Liver (tissue), 8 donors: ENCODE measurements at regions not wholly inside any gene's neighbourhood (a gene's known extent, or its start where the extent isn't known, plus 50 kb on each side); places are given as distances from the start of the nearest gene placed in this dataset.

Experiments
- DNase-seq: peaks from one replicate; pipeline ENCODE4 v3.0.0-alpha.2; 2017; ENCODE audit warnings: low spot score
- H3K27ac ChIP-seq, 2 donors: one replicate each; pipeline ENCODE4 v1.7.0; 2013; ENCODE audit warnings: inconsistent platforms in 2 of 2, low read length in 2 of 2, control low read depth in 1 of 2, low read depth in 1 of 2, mild to moderate bottlenecking in 1 of 2
- H3K27me3 ChIP-seq, 4 donors: one replicate each; pipeline versions ENCODE4 v1.6.1 to v1.7.0; 2013; ENCODE audit warnings: low read length in 3 of 4, inconsistent platforms in 1 of 4, mild to moderate bottlenecking in 1 of 4, moderate library complexity in 1 of 4; ENCODE audit not compliant: control insufficient read depth in 4 of 4, insufficient read depth in 4 of 4
- H3K36me3 ChIP-seq, 4 donors: one replicate each; pipeline versions ENCODE4 v1.6.1 to v1.7.0; 2013; ENCODE audit warnings: low read length in 3 of 4, mild to moderate bottlenecking in 3 of 4, low read depth in 1 of 4, moderate library complexity in 1 of 4; ENCODE audit not compliant: control insufficient read depth in 4 of 4, insufficient read depth in 3 of 4
- H3K4me1 ChIP-seq, 4 donors: one replicate each; pipeline versions ENCODE4 v1.6.1 to v1.7.0; 2013; ENCODE audit warnings: low read length in 3 of 4, mild to moderate bottlenecking in 3 of 4, moderate library complexity in 1 of 4; ENCODE audit not compliant: control insufficient read depth in 4 of 4, insufficient read depth in 4 of 4
- H3K4me3 ChIP-seq, 3 donors: one replicate each; pipeline versions ENCODE4 v1.6.1 to v1.7.0; 2013; ENCODE audit warnings: low read length in 3 of 3, control low read depth in 1 of 3, low read depth in 1 of 3, mild to moderate bottlenecking in 1 of 3
- H3K9ac ChIP-seq, 2 donors: one replicate each; pipeline ENCODE4 v1.7.0; 2013; ENCODE audit warnings: low read length in 2 of 2, mild to moderate bottlenecking in 2 of 2, moderate library complexity in 2 of 2, control low read depth in 1 of 2, low read depth in 1 of 2
- H3K9me3 ChIP-seq, 4 donors: one replicate each; pipeline versions ENCODE4 v1.6.1 to v1.7.0; 2013; ENCODE audit warnings: low read length in 3 of 4; ENCODE audit not compliant: control insufficient read depth in 4 of 4
- EGR1 ChIP-seq, 2 donors: IDR thresholded peaks; 2 replicates each; pipeline ENCODE4 v1.6.1; 2016 to 2018; ENCODE audit warnings: antibody characterized with exemption in 2 of 2, low read depth in 2 of 2
- FOXA1 ChIP-seq: IDR thresholded peaks from 2 replicates; pipeline ENCODE4 v1.6.1; 2016; ENCODE audit warnings: antibody characterized with exemption
- FOXA2 ChIP-seq: IDR thresholded peaks from 2 replicates; pipeline ENCODE4 v1.6.1; 2016; ENCODE audit warnings: antibody characterized with exemption
- GABPA ChIP-seq, 2 donors: IDR thresholded peaks in 1 of 2; conservative IDR thresholded peaks in 1 of 2; 2 replicates each; pipeline ENCODE4 v1.6.1; 2016; ENCODE audit warnings: antibody characterized with exemption in 2 of 2, mild to moderate bottlenecking in 1 of 2, moderate library complexity in 1 of 2
- HNF4A ChIP-seq, 2 donors: conservative IDR thresholded peaks; 2 replicates each; pipeline ENCODE4 v1.6.1; 2016; ENCODE audit warnings: antibody characterized with exemption in 2 of 2, mild to moderate bottlenecking in 2 of 2
- HNF4G ChIP-seq: IDR thresholded peaks from 2 replicates; pipeline ENCODE4 v1.6.1; 2016; ENCODE audit warnings: antibody characterized with exemption
- JUND ChIP-seq, 2 donors: IDR thresholded peaks; 2 replicates each; pipeline ENCODE4 v1.6.1; 2016; ENCODE audit warnings: antibody characterized with exemption in 2 of 2
- NR2F2 ChIP-seq: IDR thresholded peaks from 2 replicates; pipeline ENCODE4 v1.6.1; 2016; ENCODE audit warnings: antibody characterized with exemption
- RAD21 ChIP-seq, 2 donors: IDR thresholded peaks; 2 replicates each; pipeline ENCODE4 v1.6.1; 2016; ENCODE audit warnings: antibody characterized with exemption in 2 of 2, mild to moderate bottlenecking in 2 of 2
- RXRA ChIP-seq, 2 donors: IDR thresholded peaks; 2 replicates each; pipeline ENCODE4 v1.6.1; 2017 to 2018; ENCODE audit warnings: antibody characterized with exemption in 2 of 2, mild to moderate bottlenecking in 1 of 2
- SP1 ChIP-seq: IDR thresholded peaks from 2 replicates; pipeline ENCODE4 v1.6.1; 2018; ENCODE audit warnings: antibody characterized with exemption, mild to moderate bottlenecking
- TAF1 ChIP-seq: conservative IDR thresholded peaks from 2 replicates; pipeline ENCODE4 v1.6.1; 2016; ENCODE audit warnings: antibody characterized with exemption, mild to moderate bottlenecking
- YY1 ChIP-seq: IDR thresholded peaks from 2 replicates; pipeline ENCODE4 v1.6.1; 2016; ENCODE audit warnings: antibody characterized with exemption, mild to moderate bottlenecking
- WGBS: extraction: QIAGEN DNeasy Blood & Tissue Kit; methylation state at CpG from one replicate; pipeline ENCODE4 v1.1.7; 2013; 5-methylcytosine and 5-hydroxymethylcytosine counted together
- TF ChIP-seq, protein P1 (sequence below): IDR thresholded peaks from 2 replicates; pipeline ENCODE4 v1.6.1; 2016; ENCODE audit warnings: antibody characterized with exemption, mild to moderate bottlenecking
- TF ChIP-seq, protein P2 (sequence below): IDR thresholded peaks from 2 replicates; pipeline ENCODE4 v1.6.1; 2016; ENCODE audit warnings: antibody characterized with exemption
- TF ChIP-seq, protein P3 (sequence below): IDR thresholded peaks from 2 replicates; pipeline ENCODE4 v1.6.1; 2016; ENCODE audit warnings: antibody characterized with exemption
- TF ChIP-seq, protein P4 (sequence below): fragments of 150-350 bp; IDR thresholded peaks from 2 replicates; pipeline ENCODE4 v1.5.1; 2017; ENCODE audit warnings: improper control_type of control experiment, low read depth, low read length; ENCODE audit not compliant: missing input control
- TF ChIP-seq, protein P5 (sequence below): IDR thresholded peaks from 2 replicates; pipeline ENCODE4 v1.6.1; 2016; ENCODE audit warnings: antibody characterized with exemption
- donor health status: healthy.
- donor health status: healthy.
- donor health status: healthy.
- donor health status: healthy.
- donor health status: healthy.

DNA sequence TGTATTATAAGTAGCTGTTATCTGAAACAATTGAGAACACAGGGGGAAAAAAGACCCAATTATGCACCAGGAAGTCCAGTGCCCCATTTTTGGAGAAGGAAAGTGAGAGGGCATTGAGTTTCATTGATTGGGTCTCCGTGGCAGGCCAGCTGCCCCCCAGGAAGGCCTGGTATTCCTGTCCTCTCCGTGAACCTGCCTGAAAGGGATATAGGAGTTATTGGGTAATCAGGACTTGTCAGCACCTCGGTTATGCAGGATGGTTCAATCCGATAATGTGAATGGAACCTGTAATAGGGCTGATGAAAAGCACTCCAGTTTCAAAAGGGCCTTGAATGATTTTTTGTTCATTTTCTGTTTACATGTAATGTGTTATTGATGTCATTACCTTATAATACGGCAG, 122.0 kb upstream of the RARB start:
- no peaks in the 10 kb centered on the region for H3K4me1 ChIP-seq
- H3K9me3 ChIP-seq = no peaks in the 10 kb centered on the region
- H3K9ac ChIP-seq = no peak overlapping the region
- DNase-seq = no peak
- 55% methylated on average over 5 of the region's 5 CpGs for WGBS
- no peaks in the 10 kb centered on the region for H3K27me3 ChIP-seq
- H3K36me3 ChIP-seq = no peaks in the 10 kb centered on the region
- no peak overlapping the region for H3K4me3 ChIP-seq
- no peak overlapping the region for H3K27ac ChIP-seq
- TF ChIP-seq, protein P1, sequence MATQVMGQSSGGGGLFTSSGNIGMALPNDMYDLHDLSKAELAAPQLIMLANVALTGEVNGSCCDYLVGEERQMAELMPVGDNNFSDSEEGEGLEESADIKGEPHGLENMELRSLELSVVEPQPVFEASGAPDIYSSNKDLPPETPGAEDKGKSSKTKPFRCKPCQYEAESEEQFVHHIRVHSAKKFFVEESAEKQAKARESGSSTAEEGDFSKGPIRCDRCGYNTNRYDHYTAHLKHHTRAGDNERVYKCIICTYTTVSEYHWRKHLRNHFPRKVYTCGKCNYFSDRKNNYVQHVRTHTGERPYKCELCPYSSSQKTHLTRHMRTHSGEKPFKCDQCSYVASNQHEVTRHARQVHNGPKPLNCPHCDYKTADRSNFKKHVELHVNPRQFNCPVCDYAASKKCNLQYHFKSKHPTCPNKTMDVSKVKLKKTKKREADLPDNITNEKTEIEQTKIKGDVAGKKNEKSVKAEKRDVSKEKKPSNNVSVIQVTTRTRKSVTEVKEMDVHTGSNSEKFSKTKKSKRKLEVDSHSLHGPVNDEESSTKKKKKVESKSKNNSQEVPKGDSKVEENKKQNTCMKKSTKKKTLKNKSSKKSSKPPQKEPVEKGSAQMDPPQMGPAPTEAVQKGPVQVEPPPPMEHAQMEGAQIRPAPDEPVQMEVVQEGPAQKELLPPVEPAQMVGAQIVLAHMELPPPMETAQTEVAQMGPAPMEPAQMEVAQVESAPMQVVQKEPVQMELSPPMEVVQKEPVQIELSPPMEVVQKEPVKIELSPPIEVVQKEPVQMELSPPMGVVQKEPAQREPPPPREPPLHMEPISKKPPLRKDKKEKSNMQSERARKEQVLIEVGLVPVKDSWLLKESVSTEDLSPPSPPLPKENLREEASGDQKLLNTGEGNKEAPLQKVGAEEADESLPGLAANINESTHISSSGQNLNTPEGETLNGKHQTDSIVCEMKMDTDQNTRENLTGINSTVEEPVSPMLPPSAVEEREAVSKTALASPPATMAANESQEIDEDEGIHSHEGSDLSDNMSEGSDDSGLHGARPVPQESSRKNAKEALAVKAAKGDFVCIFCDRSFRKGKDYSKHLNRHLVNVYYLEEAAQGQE = no peak
- TF ChIP-seq FOXA2 = no peak
- TF ChIP-seq YY1 = no peak
- no peak for TF ChIP-seq RAD21 (IDR thresholded peaks at IDR 0.05)
- TF ChIP-seq HNF4G = no peak
- no peak for TF ChIP-seq GABPA (IDR thresholded peaks at IDR 0.05 in 1 of 2, conservative IDR thresholded peaks at IDR 0.05 in 1 of 2)
- TF ChIP-seq, protein P2, sequence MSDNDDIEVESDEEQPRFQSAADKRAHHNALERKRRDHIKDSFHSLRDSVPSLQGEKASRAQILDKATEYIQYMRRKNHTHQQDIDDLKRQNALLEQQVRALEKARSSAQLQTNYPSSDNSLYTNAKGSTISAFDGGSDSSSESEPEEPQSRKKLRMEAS = no peak
- TF ChIP-seq RXRA (IDR thresholded peaks at IDR 0.05) = no peak
- TF ChIP-seq, protein P3, sequence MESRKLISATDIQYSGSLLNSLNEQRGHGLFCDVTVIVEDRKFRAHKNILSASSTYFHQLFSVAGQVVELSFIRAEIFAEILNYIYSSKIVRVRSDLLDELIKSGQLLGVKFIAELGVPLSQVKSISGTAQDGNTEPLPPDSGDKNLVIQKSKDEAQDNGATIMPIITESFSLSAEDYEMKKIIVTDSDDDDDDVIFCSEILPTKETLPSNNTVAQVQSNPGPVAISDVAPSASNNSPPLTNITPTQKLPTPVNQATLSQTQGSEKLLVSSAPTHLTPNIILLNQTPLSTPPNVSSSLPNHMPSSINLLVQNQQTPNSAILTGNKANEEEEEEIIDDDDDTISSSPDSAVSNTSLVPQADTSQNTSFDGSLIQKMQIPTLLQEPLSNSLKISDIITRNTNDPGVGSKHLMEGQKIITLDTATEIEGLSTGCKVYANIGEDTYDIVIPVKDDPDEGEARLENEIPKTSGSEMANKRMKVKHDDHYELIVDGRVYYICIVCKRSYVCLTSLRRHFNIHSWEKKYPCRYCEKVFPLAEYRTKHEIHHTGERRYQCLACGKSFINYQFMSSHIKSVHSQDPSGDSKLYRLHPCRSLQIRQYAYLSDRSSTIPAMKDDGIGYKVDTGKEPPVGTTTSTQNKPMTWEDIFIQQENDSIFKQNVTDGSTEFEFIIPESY = no peak
- no peak for TF ChIP-seq NR2F2
- TF ChIP-seq, protein P4, sequence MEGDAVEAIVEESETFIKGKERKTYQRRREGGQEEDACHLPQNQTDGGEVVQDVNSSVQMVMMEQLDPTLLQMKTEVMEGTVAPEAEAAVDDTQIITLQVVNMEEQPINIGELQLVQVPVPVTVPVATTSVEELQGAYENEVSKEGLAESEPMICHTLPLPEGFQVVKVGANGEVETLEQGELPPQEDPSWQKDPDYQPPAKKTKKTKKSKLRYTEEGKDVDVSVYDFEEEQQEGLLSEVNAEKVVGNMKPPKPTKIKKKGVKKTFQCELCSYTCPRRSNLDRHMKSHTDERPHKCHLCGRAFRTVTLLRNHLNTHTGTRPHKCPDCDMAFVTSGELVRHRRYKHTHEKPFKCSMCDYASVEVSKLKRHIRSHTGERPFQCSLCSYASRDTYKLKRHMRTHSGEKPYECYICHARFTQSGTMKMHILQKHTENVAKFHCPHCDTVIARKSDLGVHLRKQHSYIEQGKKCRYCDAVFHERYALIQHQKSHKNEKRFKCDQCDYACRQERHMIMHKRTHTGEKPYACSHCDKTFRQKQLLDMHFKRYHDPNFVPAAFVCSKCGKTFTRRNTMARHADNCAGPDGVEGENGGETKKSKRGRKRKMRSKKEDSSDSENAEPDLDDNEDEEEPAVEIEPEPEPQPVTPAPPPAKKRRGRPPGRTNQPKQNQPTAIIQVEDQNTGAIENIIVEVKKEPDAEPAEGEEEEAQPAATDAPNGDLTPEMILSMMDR = no peak
- no peak for TF ChIP-seq HNF4A (conservative IDR thresholded peaks at IDR 0.05)
- TF ChIP-seq FOXA1 = no peak
- TF ChIP-seq EGR1 (IDR thresholded peaks at IDR 0.05; ENCODE audit: low read depth in 2 of 2) = no peak
- no peak for TF ChIP-seq JUND (IDR thresholded peaks at IDR 0.05)
- TF ChIP-seq, protein P5, sequence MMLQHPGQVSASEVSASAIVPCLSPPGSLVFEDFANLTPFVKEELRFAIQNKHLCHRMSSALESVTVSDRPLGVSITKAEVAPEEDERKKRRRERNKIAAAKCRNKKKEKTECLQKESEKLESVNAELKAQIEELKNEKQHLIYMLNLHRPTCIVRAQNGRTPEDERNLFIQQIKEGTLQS = no peak

DNA sequence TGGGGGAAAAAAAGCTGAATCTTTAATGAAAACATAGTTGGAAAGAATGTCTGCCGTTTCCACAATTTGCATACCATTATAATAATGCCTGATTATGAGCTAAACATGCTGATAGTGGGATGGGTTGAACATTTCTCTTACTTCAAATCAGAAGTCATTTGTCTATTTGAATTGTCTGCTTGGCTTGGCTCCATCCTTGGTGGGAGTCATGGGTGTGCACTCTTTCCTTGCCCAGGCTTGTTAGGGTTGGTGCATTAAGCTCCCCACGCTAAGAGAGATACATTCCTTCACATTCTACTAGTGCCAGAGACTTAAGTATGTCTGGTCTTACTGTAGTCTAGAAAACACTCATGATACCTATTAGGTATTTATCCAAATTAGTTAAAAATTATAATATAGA, 121.4 kb upstream of the RARB start:
- 81% methylated on average over 2 of the region's 2 CpGs for WGBS
- H3K9me3 ChIP-seq = no peaks in the 10 kb centered on the region
- H3K9ac ChIP-seq = no peak overlapping the region

More for the DNA sequence above, 121.4 kb upstream of the RARB start:
- no peak for DNase-seq
- Histone ChIP-seq H3K27me3 (no peaks in the 10 kb centered on the region), H3K27ac (no peak overlapping the region), H3K36me3 (no peaks in the 10 kb centered on the region), H3K4me3 (no peak overlapping the region), H3K4me1 (no peaks in the 10 kb centered on the region)
- TF ChIP-seq, protein P2 = no peak
- TF ChIP-seq YY1 (no peak), FOXA2 (no peak), HNF4G (no peak), SP1 (no peak), HNF4A (conservative IDR thresholded peaks at IDR 0.05) (no peak), RXRA (IDR thresholded peaks at IDR 0.05) (no peak), RAD21 (IDR thresholded peaks at IDR 0.05) (no peak), TAF1 (no peak)
- TF ChIP-seq, protein P5 = no peak
- TF ChIP-seq, protein P3 = no peak
- TF ChIP-seq, protein P4 = no peak
